Subcutaneous abdominal adipose tissue (tissue), 5 donors: ENCODE measurements at regions not wholly inside any gene's neighbourhood (a gene's known extent, or its start where the extent isn't known, plus 50 kb on each side); places are given as distances from the start of the nearest gene placed in this dataset.
"Not testable (repeated sequence)": the region's sequence is repeated elsewhere in the genome, so short reads cannot be mapped to it uniquely, and the experiment has no call there.

ENCODE experiments used
- H3K27ac ChIP-seq: one replicate; pipeline ENCODE4 v1.7.0; 2013; ENCODE audit warnings: low read depth, mild to moderate bottlenecking, inconsistent platforms, low read length, moderate library complexity
- H3K27me3 ChIP-seq, 5 donors: one replicate each; pipeline ENCODE4 v1.7.0; 2013; ENCODE audit warnings: low read length in 5 of 5, inconsistent platforms in 1 of 5; ENCODE audit not compliant: control insufficient read depth in 5 of 5, insufficient read depth in 4 of 5
- H3K36me3 ChIP-seq, 5 donors: one replicate each; pipeline ENCODE4 v1.7.0; 2013; ENCODE audit warnings: low read length in 5 of 5; ENCODE audit not compliant: control insufficient read depth in 5 of 5, insufficient read depth in 5 of 5
- H3K4me1 ChIP-seq, 5 donors: one replicate each; pipeline ENCODE4 v1.7.0; 2013; ENCODE audit warnings: low read length in 5 of 5, mild to moderate bottlenecking in 3 of 5, moderate library complexity in 1 of 5; ENCODE audit not compliant: control insufficient read depth in 5 of 5, insufficient read depth in 5 of 5
- H3K4me3 ChIP-seq, 5 donors: one replicate each; pipeline ENCODE4 v1.7.0; 2013; ENCODE audit warnings: low read length in 5 of 5, low read depth in 1 of 5
- H3K9ac ChIP-seq, 5 donors: one replicate each; pipeline ENCODE4 v1.7.0; 2013; ENCODE audit warnings: low read length in 5 of 5, mild to moderate bottlenecking in 4 of 5, moderate library complexity in 3 of 5
- H3K9me3 ChIP-seq, 5 donors: one replicate each; pipeline ENCODE4 v1.7.0; 2013; ENCODE audit warnings: low read length in 5 of 5; ENCODE audit not compliant: control insufficient read depth in 5 of 5
- donor health status: healthy.
- donor health status: healthy.
- donor health status: healthy.
- donor health status: healthy.
- donor health status: healthy.

DNA sequence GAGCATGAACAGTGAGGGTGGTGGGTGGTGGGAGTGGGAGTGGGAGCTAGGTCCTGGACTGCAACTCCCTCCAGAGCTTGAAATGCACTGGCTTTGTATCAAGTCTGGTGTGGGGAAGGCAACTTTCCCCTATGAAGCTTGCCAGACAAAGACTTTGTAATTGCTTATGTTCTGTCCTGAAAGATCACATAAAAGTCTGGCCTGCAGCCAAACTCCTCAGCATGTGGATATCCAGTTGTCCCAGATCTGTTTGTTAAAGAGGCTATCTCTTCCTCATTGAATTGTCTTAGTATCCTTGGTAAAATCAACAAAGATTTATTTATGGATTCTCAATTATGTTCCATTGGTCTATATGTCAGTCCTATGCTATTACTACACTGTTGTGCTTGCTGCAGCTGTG is 607.9 kb downstream of the GLUD2 start:
- Histone ChIP-seq H3K36me3 (no peaks in the 10 kb centered on the region), H3K9me3 (no peaks in the 10 kb centered on the region), H3K27me3 (no peaks in the 10 kb centered on the region), H3K9ac (no peak overlapping the region), H3K4me1 (no peaks in the 10 kb centered on the region), H3K27ac (no peak overlapping the region), H3K4me3 (no peak overlapping the region)

GRCh38 chrX:121666171-121666570 is 618.8 kb downstream of the GLUD2 start:
- H3K27ac ChIP-seq = no peak overlapping the region
- H3K4me3 ChIP-seq = no peak overlapping the region
- no peaks in the 10 kb centered on the region for H3K9me3 ChIP-seq
- no peaks in the 10 kb centered on the region for H3K27me3 ChIP-seq
- no peak overlapping the region for H3K9ac ChIP-seq
- no peaks in the 10 kb centered on the region for H3K4me1 ChIP-seq
- H3K36me3 ChIP-seq = no peaks in the 10 kb centered on the region

GRCh38 chrX:121671649-121672048 is 624.2 kb downstream of the GLUD2 start:
- Histone ChIP-seq H3K36me3 (peaks cover 0 to 9% (median 0%) of the 10 kb centered on the region in 5 donors), H3K9me3 (peaks cover 0 to 26% (median 15%) of the 10 kb centered on the region in 5 donors), H3K4me1 (no peaks in the 10 kb centered on the region), H3K27me3 (no peaks in the 10 kb centered on the region), H3K4me3 (no peak overlapping the region), H3K27ac (no peak overlapping the region), H3K9ac (no peak overlapping the region)

- H3K4me1 ChIP-seq, H3K4me3 ChIP-seq, H3K27ac ChIP-seq, H3K36me3 ChIP-seq, H3K27me3 ChIP-seq, H3K9ac ChIP-seq: not testable (repeated sequence)
- peaks cover 0 to 23% (median 4%) of the 10 kb centered on the region in 5 donors for H3K9me3 ChIP-seq
Measured at GRCh38 chrX:121709236-121709635, 661.8 kb downstream of the GLUD2 start.

DNA sequence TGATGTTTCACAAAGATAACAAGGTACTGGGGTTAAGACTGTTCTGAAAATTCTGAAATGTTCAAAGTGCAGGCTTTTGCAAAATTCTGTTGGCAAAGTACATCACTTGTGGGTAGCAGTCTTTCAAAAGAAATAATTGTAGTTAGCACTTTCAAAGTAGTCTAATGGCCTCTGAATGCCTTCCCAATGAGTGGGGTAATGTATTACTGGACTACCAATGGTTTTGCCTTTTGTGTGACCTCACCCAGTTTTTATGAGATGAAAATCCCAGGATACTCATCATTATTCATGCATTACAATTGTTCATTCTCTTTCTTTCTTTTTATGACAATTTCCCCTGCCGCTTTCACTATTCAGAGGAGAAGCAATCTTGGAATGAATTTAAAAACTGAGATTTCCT is 686.1 kb downstream of the GLUD2 start:
- Histone ChIP-seq H3K9ac (no peak overlapping the region), H3K9me3 (no peaks in the 10 kb centered on the region), H3K27me3 (no peaks in the 10 kb centered on the region), H3K27ac (no peak overlapping the region), H3K4me1 (no peaks in the 10 kb centered on the region), H3K4me3 (no peak overlapping the region), H3K36me3 (no peaks in the 10 kb centered on the region)

DNA sequence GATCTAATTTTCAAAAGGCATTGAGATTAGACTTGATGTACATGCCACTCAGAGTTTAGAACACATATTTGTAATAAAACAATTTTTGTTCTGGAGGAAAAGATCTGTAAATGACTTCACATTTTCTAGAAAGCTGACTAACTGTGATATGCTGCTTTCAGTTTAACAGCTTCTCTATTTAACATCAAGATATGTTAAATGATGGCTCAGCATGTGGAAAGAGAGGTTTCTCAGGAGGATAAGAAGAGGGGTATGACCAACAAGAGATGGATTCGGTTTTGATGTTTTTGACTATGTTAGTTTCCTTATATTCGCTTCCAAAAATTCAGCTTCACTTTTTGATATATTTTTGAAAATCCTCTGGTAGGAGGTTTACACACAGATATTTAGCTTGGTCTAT is 698.7 kb downstream of the GLUD2 start:
- no peaks in the 10 kb centered on the region for H3K36me3 ChIP-seq
- H3K4me1 ChIP-seq = no peaks in the 10 kb centered on the region
- H3K4me3 ChIP-seq = no peak overlapping the region
- H3K9me3 ChIP-seq = peaks cover 0 to 3% (median 0%) of the 10 kb centered on the region in 5 donors
- H3K27ac ChIP-seq = no peak overlapping the region
- no peaks in the 10 kb centered on the region for H3K27me3 ChIP-seq
- H3K9ac ChIP-seq = no peak overlapping the region

DNA sequence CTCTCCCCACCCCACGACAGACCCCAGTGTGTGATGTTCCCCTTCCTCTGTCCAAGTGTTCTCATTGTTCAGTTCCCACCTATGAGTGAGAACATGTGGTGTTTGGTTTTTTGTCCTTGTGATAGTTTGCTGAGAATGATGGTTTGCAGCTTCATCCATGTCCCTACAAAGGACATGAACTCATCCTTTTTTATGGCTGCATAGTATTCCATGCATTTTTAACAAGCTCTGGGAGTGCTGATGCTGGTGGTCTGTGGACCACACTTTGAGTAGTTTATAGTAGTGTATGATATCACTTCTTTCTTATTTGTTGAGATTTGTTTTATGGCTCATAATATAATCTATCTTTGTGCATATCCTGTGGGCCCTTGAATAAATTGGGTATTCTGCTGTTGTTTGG is 706.2 kb downstream of the GLUD2 start:
- not testable (repeated sequence) for H3K4me3 ChIP-seq, H3K4me1 ChIP-seq, H3K27me3 ChIP-seq, H3K27ac ChIP-seq, H3K9ac ChIP-seq, H3K36me3 ChIP-seq, H3K9me3 ChIP-seq

DNA sequence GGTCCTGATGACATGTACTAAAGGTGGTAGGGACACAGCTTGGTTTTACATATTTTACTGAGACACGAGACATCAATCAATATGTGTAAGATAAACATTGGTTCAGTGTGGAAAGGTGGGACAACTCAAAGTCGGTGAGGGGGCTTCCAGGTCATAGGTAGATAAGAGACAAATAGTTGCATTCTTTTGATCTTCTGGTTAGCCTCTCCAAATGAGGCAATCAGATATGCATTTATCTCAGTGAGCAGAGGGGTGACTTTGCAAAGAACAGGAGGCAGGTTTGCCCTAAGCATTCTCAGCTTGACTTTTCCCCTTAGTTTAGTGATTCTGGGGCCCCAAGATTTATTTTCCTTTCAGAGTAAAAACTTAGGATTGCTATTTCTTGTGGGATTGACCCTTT is 706.9 kb downstream of the GLUD2 start:
- Histone ChIP-seq H3K9me3 (no peaks in the 10 kb centered on the region), H3K4me3 (no peak overlapping the region), H3K36me3 (no peaks in the 10 kb centered on the region), H3K4me1 (no peaks in the 10 kb centered on the region), H3K27ac (no peak overlapping the region), H3K9ac (no peak overlapping the region), H3K27me3 (no peaks in the 10 kb centered on the region)

DNA sequence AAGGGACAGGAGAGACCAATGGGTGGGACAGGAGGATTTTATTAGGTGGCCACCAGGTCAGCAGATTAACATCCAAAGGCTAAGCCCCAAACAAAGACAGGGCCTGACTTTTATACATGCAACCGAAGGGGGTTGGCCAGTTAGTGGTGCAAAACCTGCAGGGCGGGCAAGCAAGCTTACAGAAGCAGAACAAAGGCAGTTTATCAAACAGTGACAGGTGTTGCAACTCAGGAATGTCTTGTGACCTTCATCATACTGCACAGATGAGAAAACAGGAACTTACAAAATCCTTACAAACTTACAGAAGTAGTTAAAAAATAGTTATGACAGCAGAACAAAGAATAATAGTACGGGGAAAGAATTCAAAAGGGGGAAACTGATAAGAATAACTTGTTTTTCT is 708.1 kb downstream of the GLUD2 start:
- H3K4me1 ChIP-seq = no peaks in the 10 kb centered on the region
- no peak overlapping the region for H3K27ac ChIP-seq
- no peaks in the 10 kb centered on the region for H3K27me3 ChIP-seq
- H3K9me3 ChIP-seq = no peaks in the 10 kb centered on the region
- no peaks in the 10 kb centered on the region for H3K36me3 ChIP-seq
- no peak overlapping the region for H3K4me3 ChIP-seq
- no peak overlapping the region for H3K9ac ChIP-seq

DNA sequence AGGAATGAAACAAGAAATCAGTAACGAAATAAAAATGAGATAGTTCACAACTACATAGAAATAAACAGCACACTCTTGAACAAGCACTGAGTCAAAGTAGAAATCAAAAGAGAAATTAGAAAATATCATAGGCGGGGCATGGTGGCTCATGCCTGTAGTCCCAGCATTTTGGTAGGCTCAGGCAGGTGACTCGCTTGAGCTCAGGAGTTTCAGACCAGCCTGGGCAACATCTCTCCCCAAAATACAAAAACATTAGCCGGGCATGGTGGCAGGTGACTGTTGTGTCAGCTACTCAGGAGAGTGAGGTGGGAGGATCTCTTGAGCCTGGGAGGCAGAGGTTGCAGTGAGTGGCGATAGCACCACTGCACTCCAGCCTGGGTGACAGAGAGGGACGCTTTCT is 714.4 kb downstream of the GLUD2 start:
- H3K27me3 ChIP-seq = no peaks in the 10 kb centered on the region
- no peaks in the 10 kb centered on the region for H3K36me3 ChIP-seq

GRCh38 chrX:121763671-121764070 is 716.3 kb downstream of the GLUD2 start:
- H3K4me3 ChIP-seq = no peak overlapping the region
- no peaks in the 10 kb centered on the region for H3K4me1 ChIP-seq
- no peak overlapping the region for H3K9ac ChIP-seq
- no peaks in the 10 kb centered on the region for H3K27me3 ChIP-seq
- H3K9me3 ChIP-seq = peaks cover 0 to 9% (median 0%) of the 10 kb centered on the region in 5 donors
- H3K36me3 ChIP-seq = no peaks in the 10 kb centered on the region
- H3K27ac ChIP-seq = no peak overlapping the region

More for the DNA sequence above, 714.4 kb downstream of the GLUD2 start:
- no peak overlapping the region for H3K27ac ChIP-seq
- no peak overlapping the region for H3K4me3 ChIP-seq
- no peak overlapping the region for H3K9ac ChIP-seq
- no peaks in the 10 kb centered on the region for H3K4me1 ChIP-seq
- no peaks in the 10 kb centered on the region for H3K9me3 ChIP-seq
